T-cell (primary cell): ENCODE measurements at regions not wholly inside any gene's neighbourhood (a gene's known extent, or its start where the extent isn't known, plus 50 kb on each side); places are given as distances from the start of the nearest gene placed in this dataset.

Source experiments
- ATAC-seq, 4 experiments: fragments of 200-7000 bp in 3 of 4; fragments of 150-1000 bp in 1 of 4; cut with Tn5 transposase; replicated peaks in 1 of 4; 1 replicate in 3 of 4; 2 replicates in 1 of 4; pipeline ENCODE4 v1.10.0; 2021; ENCODE audit warnings: moderate library complexity in 3 of 4, mild to moderate bottlenecking in 2 of 4, moderate number of reproducible peaks in 1 of 4
- CTCF ChIA-PET, 2 donors: fragments of 300-600 bp; sonication (Branson Sonifier 250); formaldehyde crosslinking; loops; one replicate each; lab custom pipeline; 2022; ENCODE audit warnings: antibody characterized with exemption in 2 of 2; lab: Charles Lee
- POLR2A ChIA-PET, 2 donors: fragments of 300-600 bp; sonication (Branson Sonifier 250); formaldehyde crosslinking; loops; one replicate each; lab custom pipeline; 2022; ENCODE audit warnings: antibody characterized with exemption in 2 of 2; lab: Charles Lee
- DNase-seq, 35 experiments: peaks; one replicate each; pipeline versions ENCODE4 v3.0.0 to v3.0.0-alpha.2; 2013 to 2023
- H3K27ac ChIP-seq: one replicate; pipeline ENCODE4 v1.5.1; 2013; ENCODE audit warnings: low read length
- H3K27me3 ChIP-seq, 2 experiments: replicated peaks in 1 of 2; 1 replicate in 1 of 2; 2 replicates in 1 of 2; pipeline versions ENCODE4 v1.6.1 to v1.7.0; 2013; ENCODE audit warnings: low read length in 1 of 2, mixed read lengths in 1 of 2; ENCODE audit not compliant: control insufficient read depth in 2 of 2, insufficient read depth in 2 of 2; ENCODE audit errors: extremely low read depth in 1 of 2
- H3K36me3 ChIP-seq, 2 donors: 1 replicate in 1 of 2; 2 replicates in 1 of 2; pipeline versions ENCODE4 v1.6.1 to v1.7.0; 2013; ENCODE audit warnings: low read length in 1 of 2; ENCODE audit not compliant: control insufficient read depth in 2 of 2, insufficient read depth in 1 of 2; ENCODE audit errors: extremely low read depth in 1 of 2
- H3K4me1 ChIP-seq, 2 experiments: 1 replicate in 1 of 2; 2 replicates in 1 of 2; pipeline versions ENCODE4 v1.6.1 to v1.7.0; 2013; ENCODE audit warnings: low read length in 2 of 2, mixed read lengths in 1 of 2; ENCODE audit not compliant: insufficient read depth in 2 of 2, control insufficient read depth in 1 of 2; ENCODE audit errors: extremely low read depth in 1 of 2
- H3K4me3 ChIP-seq, 2 donors: 1 replicate in 1 of 2; 2 replicates in 1 of 2; pipeline versions ENCODE4 v1.5.1 to v1.7.0; 2013; ENCODE audit warnings: mild to moderate bottlenecking in 2 of 2, low read length in 1 of 2, moderate library complexity in 1 of 2; ENCODE audit not compliant: control insufficient read depth in 1 of 2; ENCODE audit errors: extremely low read depth in 1 of 2
- H3K9me3 ChIP-seq: 2 replicates; pipeline ENCODE4 v1.7.0; 2013
- H3K27ac Mint-ChIP-seq, 2 donors: one replicate each; pipeline ENCODE4 v1.8.0; 2020 to 2021; ENCODE audit warnings: mild to moderate bottlenecking in 2 of 2, mixed read lengths in 2 of 2
- H3K27me3 Mint-ChIP-seq, 2 donors: one replicate each; pipeline ENCODE4 v1.8.0; 2021 to 2022; ENCODE audit warnings: mixed read lengths in 2 of 2
- H3K36me3 Mint-ChIP-seq: one replicate; pipeline ENCODE4 v1.8.0; 2021; ENCODE audit warnings: mixed read lengths
- H3K4me1 Mint-ChIP-seq, 3 donors: one replicate each; pipeline ENCODE4 v1.8.0; 2020 to 2022; ENCODE audit warnings: mixed read lengths in 3 of 3, mild to moderate bottlenecking in 1 of 3
- H3K4me3 Mint-ChIP-seq, 3 donors: one replicate each; pipeline ENCODE4 v1.8.0; 2020 to 2022; ENCODE audit warnings: mild to moderate bottlenecking in 3 of 3, mixed read lengths in 3 of 3, moderate library complexity in 3 of 3
- H3K9me3 Mint-ChIP-seq, 3 donors: one replicate each; pipeline ENCODE4 v1.8.0; 2020 to 2022; ENCODE audit warnings: mixed read lengths in 3 of 3
- WGBS: methylation state at CpG from one replicate; pipeline ENCODE4 v1.1.5; 2013; ENCODE audit warnings: missing lambda C conversion rate; ENCODE audit not compliant: insufficient coverage; 5-methylcytosine and 5-hydroxymethylcytosine counted together

- Histone ChIP-seq H3K9me3 (no peaks in the 10 kb centered on the region), H3K4me1 (no peaks in the 10 kb centered on the region), H3K36me3 (no peaks in the 10 kb centered on the region), H3K27me3 (peaks cover 0 to 3% of the 10 kb centered on the region in 2 experiments), H3K4me3 (no peak overlapping the region), H3K27ac (no peak overlapping the region)
- no peak for DNase-seq
- ChIA-PET POLR2A (no interaction called here), CTCF (no interaction called here)
- H3K4me3 Mint-ChIP-seq: no peak overlapping the region
- ATAC-seq: no peak
- peaks cover 3 to 10% (median 10%) of the 10 kb centered on the region in 3 donors for H3K9me3 Mint-ChIP-seq
- H3K4me1 Mint-ChIP-seq: no peaks in the 10 kb centered on the region
- H3K27ac Mint-ChIP-seq: no peak overlapping the region
- no CpG with 5 or more reads among the region's 3 CpGs for WGBS
- no peaks in the 10 kb centered on the region for H3K27me3 Mint-ChIP-seq
- no peaks in the 10 kb centered on the region for H3K36me3 Mint-ChIP-seq
Measured at GRCh38 chr21:26635681-26636080, 62.6 kb upstream of the CYYR1 start.

- Histone ChIP-seq H3K36me3 (no peaks in the 10 kb centered on the region), H3K9me3 (no peaks in the 10 kb centered on the region), H3K4me3 (no peak overlapping the region), H3K4me1 (no peaks in the 10 kb centered on the region), H3K27me3 (peaks cover 0 to 3% of the 10 kb centered on the region in 2 experiments), H3K27ac (no peak overlapping the region)
- POLR2A ChIA-PET: no interaction called here
- Mint-ChIP-seq H3K4me1 (no peaks in the 10 kb centered on the region), H3K36me3 (no peaks in the 10 kb centered on the region), H3K4me3 (no peak overlapping the region), H3K9me3 (peaks cover 3 to 12% (median 10%) of the 10 kb centered on the region in 3 donors), H3K27me3 (no peaks in the 10 kb centered on the region), H3K27ac (no peak overlapping the region)
- CTCF ChIA-PET: no interaction called here
- ATAC-seq (no peak), DNase-seq (no peak)
- WGBS: 67% methylated on average over 1 of the region's 2 CpGs
Measured at GRCh38 chr21:26632691-26633090, 59.6 kb upstream of the CYYR1 start.

GRCh38 chr21:26626187-26626586 lies 53.1 kb upstream of the CYYR1 start:
- Mint-ChIP-seq H3K27me3 (no peaks in the 10 kb centered on the region), H3K36me3 (no peaks in the 10 kb centered on the region), H3K4me3 (no peak overlapping the region), H3K27ac (no peak overlapping the region), H3K9me3 (peaks cover 0 to 4% (median 2%) of the 10 kb centered on the region in 3 donors), H3K4me1 (no peaks in the 10 kb centered on the region)
- no peak for ATAC-seq
- H3K36me3 ChIP-seq: no peaks in the 10 kb centered on the region
- DNase-seq: no peak
- H3K9me3 ChIP-seq: no peaks in the 10 kb centered on the region
- no peaks in the 10 kb centered on the region for H3K4me1 ChIP-seq
- H3K27me3 ChIP-seq: no peaks in the 10 kb centered on the region
- POLR2A ChIA-PET: no interaction called here
- no peak overlapping the region for H3K4me3 ChIP-seq
- no peak overlapping the region for H3K27ac ChIP-seq
- CTCF ChIA-PET: no interaction called here
- WGBS: 81% methylated on average over 12 of the region's 14 CpGs

GRCh38 chr21:26624983-26625519 lies 52.0 kb upstream of the CYYR1 start:
- ChIA-PET CTCF (no interaction called here), POLR2A (no interaction called here)
- ATAC-seq: peak in 1 of 4 experiments; percentile 23

More at GRCh38 chr21:26624983-26625519, 52.0 kb upstream of the CYYR1 start:
- no peaks in the 10 kb centered on the region for H3K36me3 ChIP-seq
- H3K4me3 ChIP-seq: no peak overlapping the region
- H3K36me3 Mint-ChIP-seq: no peaks in the 10 kb centered on the region
- H3K27ac ChIP-seq: no peak overlapping the region
- peak in 1 of 35 experiments; percentile 6 for DNase-seq
- H3K27ac Mint-ChIP-seq: no peak overlapping the region
- H3K9me3 Mint-ChIP-seq: peaks cover 0 to 4% (median 0%) of the 10 kb centered on the region in 3 donors
- H3K4me3 Mint-ChIP-seq: no peak overlapping the region
- H3K27me3 Mint-ChIP-seq: no peaks in the 10 kb centered on the region
- H3K27me3 ChIP-seq: no peaks in the 10 kb centered on the region
- H3K4me1 Mint-ChIP-seq: no peaks in the 10 kb centered on the region
- no peaks in the 10 kb centered on the region for H3K9me3 ChIP-seq
- no peaks in the 10 kb centered on the region for H3K4me1 ChIP-seq
- whole genome bisulfite sequencing: 68% methylated on average over 4 of the region's 6 CpGs
